ENCODE measurements at regions not wholly inside any gene's neighbourhood (a gene's known extent, or its start where the extent isn't known, plus 50 kb on each side); places are given as distances from the start of the nearest gene placed in this dataset.
"Not testable (repeated sequence)": the region's sequence is repeated elsewhere in the genome, so short reads cannot be mapped to it uniquely, and the experiment has no call there.

DNA sequence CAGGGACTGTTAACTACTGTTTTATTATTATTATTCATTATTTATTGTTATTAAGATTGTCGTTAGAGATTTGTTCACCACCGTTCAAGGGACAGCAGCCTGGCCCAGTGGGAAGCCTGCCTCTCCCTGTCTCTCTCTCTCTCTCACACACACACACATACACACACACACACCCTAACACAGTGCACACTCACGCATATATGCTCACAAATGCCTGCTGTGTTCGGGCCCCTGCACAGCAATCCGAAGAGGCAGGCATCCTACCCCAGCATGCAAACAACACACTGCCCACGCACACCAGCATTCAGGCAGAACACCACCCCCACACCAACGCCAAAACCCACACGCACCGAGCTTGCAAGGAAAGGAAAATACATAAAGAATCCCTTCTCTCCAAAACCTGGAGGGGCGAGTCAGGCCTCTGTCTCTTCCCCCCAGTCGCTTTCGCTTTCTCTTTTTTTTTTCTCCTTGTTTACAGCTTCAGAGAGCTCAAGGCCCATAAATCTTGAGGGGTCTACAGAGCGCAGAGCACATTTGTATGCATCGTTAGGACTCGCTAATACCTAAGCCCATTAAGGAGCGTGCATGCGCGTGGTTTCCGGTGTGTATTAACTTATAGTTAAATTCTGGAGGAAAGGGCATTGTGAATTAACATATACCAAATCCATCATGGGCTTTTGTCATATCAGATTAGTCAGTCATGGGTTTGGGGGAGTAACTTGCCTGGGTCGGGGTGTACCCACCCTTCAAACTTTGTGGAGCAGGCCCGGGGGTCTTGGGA is 464.6 kb upstream of the ZNG1F start:
- H3K4me3 ChIP-seq (ENCODE audit: low read length); H3K27me3 ChIP-seq (replicated peaks; ENCODE audit: control insufficient read depth, insufficient read depth, low read length); DNase-seq (ENCODE audit: low read depth); H3K4me1 ChIP-seq (ENCODE audit: control insufficient read depth, insufficient read depth, low read length); H3K36me3 ChIP-seq (ENCODE audit: control insufficient read depth, insufficient read depth, low read length, severe bottlenecking); H3K9ac ChIP-seq (ENCODE audit: low read length); H3K9me3 ChIP-seq (ENCODE audit: control insufficient read depth, low read length): not testable (repeated sequence)

DNA sequence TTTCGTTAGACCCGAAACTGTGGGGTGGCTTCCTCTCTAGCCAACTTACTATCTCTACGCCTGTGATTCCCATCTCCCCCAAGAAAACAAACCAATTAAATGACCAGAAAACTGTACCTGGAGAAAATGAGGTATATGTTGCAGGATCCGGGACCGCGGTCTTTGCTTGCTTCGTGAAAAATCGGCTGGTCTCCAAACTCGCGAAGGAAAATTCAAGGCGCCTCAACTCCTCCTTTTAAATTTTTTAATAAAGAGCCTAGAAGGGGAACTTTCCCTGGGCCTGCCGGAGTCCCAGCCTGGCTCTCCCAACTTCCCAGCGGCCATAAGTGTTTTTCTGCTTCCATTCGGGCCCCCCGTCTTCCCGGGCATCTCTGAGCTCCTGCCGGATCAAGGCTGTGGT is 463.7 kb upstream of the ZNG1F start:
- not testable (repeated sequence) for DNase-seq (ENCODE audit: low read depth); H3K36me3 ChIP-seq (ENCODE audit: control insufficient read depth, insufficient read depth, low read length, severe bottlenecking); H3K9ac ChIP-seq (ENCODE audit: low read length); H3K4me3 ChIP-seq (ENCODE audit: low read length); H3K27me3 ChIP-seq (replicated peaks; ENCODE audit: control insufficient read depth, insufficient read depth, low read length); H3K4me1 ChIP-seq (ENCODE audit: control insufficient read depth, insufficient read depth, low read length); H3K9me3 ChIP-seq (ENCODE audit: control insufficient read depth, low read length)

DNA sequence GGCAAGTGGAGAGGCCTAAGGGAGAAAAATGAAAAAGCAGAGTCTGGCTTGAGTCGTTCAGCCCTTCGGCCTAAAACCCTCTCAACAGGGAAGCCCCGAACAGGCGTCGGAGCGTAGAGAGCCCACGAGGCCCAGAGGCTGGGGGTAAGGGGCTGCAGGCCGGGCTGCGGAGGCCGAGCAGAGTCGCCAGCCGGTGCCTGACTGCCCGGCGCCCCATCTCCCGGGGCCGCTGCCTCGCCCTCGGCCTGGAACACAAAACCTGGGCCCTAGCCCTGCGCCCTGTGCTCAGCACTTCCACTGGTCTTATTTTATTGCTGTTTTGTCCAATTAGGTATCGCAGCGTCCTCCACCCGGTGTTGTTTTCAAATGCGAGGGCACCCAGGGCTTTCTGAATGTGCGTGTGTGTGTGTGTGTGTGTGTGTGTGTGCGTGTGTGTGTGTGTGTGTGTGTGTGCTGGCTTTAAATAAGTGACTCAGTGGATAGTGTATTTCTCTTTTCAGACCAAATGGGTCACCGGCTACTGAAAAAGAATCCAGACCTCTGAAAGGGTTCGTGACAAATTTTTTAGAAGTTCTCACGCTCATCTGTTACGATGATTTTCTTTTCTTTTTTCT is 463.1 kb upstream of the ZNG1F start:
- not testable (repeated sequence) for H3K9ac ChIP-seq (ENCODE audit: low read length); DNase-seq (ENCODE audit: low read depth)

DNA sequence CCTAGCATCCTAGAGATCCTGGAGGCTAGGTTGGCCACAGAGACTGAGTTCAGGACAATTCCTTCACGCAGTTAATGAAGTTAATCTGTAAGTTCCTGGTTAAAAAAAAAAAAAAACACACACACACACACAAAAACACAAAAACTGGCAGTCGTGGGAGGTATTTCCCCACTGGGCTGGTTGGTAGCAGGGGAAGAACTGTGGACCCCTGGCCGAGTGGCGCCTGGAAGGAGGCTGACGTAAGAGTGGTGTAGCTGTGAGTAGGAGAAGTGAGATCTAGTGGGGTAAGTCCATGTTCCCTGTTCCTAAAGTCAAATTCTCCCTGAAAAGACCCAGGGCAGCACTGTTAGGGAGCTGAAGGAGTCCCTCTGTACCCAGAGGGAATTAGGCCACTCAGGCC is 461.0 kb upstream of the ZNG1F start:
- not testable (repeated sequence) for H3K36me3 ChIP-seq (ENCODE audit: control insufficient read depth, insufficient read depth, low read length, severe bottlenecking); DNase-seq (ENCODE audit: low read depth); H3K9me3 ChIP-seq (ENCODE audit: control insufficient read depth, low read length); H3K4me3 ChIP-seq (ENCODE audit: low read length); H3K9ac ChIP-seq (ENCODE audit: low read length); H3K4me1 ChIP-seq (ENCODE audit: control insufficient read depth, insufficient read depth, low read length); H3K27me3 ChIP-seq (replicated peaks; ENCODE audit: control insufficient read depth, insufficient read depth, low read length)

More for the DNA sequence above, 463.1 kb upstream of the ZNG1F start:
- not testable (repeated sequence) for H3K4me1 ChIP-seq (ENCODE audit: control insufficient read depth, insufficient read depth, low read length); H3K36me3 ChIP-seq (ENCODE audit: control insufficient read depth, insufficient read depth, low read length, severe bottlenecking); H3K4me3 ChIP-seq (ENCODE audit: low read length); H3K9me3 ChIP-seq (ENCODE audit: control insufficient read depth, low read length); H3K27me3 ChIP-seq (replicated peaks; ENCODE audit: control insufficient read depth, insufficient read depth, low read length)

DNA sequence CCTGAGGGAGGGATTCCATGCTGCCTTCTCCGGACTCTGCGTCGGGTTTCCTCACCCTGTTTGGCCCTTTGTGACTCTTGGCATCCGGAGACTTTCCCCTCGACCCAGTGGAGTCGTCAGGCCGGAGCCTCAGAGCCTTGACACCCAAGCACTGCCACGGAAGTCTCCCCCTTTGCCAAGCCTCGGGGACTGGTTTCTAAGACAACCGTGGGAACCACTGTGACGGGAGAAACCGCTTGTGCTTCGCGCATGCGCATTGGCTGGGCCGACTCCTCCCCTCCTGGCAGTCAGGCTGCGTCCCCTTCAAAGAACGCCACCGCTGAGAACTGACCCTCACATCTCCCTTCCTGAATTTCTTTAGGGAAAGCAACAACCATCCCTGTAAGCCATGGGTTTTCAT is 459.4 kb upstream of the ZNG1F start:
- DNase-seq (ENCODE audit: low read depth); H3K4me1 ChIP-seq (ENCODE audit: control insufficient read depth, insufficient read depth, low read length); H3K27me3 ChIP-seq (replicated peaks; ENCODE audit: control insufficient read depth, insufficient read depth, low read length); H3K9ac ChIP-seq (ENCODE audit: low read length); H3K4me3 ChIP-seq (ENCODE audit: low read length); H3K9me3 ChIP-seq (ENCODE audit: control insufficient read depth, low read length); H3K36me3 ChIP-seq (ENCODE audit: control insufficient read depth, insufficient read depth, low read length, severe bottlenecking): not testable (repeated sequence)

DNA sequence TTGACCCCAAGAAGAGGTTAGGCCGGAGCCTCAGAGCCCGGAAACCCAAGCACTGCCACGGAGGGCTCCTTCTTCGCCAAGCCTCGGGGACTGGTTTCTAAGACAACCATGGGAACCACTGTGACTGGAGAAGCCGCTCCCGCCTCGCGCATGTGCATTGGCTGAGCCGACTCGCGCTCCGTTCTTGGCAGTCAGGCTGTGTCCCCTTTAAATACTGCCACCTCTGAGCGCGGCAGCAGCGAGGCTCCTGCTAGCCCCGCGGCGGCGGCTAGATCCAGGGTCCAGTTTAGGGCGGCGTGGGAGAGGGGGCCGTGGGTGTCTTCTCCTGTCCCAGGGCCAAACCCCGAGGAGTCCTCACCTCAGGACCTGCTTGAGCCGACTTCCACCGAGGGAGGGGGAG is 457.1 kb upstream of the ZNG1F start:
- H3K36me3 ChIP-seq (ENCODE audit: control insufficient read depth, insufficient read depth, low read length, severe bottlenecking) = not testable (repeated sequence)

DNA sequence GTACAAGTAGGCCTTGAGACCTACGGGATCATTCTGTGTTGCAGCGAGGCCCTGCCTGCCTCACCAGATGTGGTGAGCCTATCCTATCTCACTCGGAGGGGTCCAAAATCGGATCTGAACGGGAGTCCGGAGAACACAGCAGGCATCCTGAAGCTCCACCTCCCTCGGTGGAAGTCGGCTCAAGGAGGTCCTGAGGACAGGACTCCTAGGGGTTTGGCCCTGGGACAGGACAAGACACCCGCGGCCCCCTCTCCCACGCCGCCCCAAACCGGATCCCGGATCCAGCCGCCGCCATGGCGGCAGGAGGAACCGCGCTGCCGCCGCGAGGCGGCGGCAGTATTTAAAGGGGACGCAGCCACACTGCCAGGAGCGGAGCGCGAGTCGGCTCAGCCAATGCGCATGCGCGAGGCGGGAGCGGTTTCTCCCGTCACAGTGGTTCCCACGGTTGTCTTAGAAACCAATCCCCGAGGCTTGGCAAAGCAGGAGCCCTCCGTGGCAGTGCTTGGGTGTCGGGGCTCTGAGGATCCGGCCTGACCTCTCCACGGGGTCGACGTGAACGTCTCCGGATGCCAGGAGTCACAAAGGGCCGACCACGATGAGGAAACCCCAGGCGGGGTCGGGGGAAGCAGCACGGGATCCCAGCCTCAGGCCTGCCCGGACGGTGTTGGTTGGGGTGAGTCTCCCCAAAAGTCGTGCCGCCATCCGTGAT is 454.6 kb upstream of the ZNG1F start:
- H3K9me3 ChIP-seq (ENCODE audit: control insufficient read depth, low read length); H3K36me3 ChIP-seq (ENCODE audit: control insufficient read depth, insufficient read depth, low read length, severe bottlenecking); H3K4me1 ChIP-seq (ENCODE audit: control insufficient read depth, insufficient read depth, low read length); DNase-seq (ENCODE audit: low read depth); H3K9ac ChIP-seq (ENCODE audit: low read length); H3K27me3 ChIP-seq (replicated peaks; ENCODE audit: control insufficient read depth, insufficient read depth, low read length): not testable (repeated sequence)
- peak overlapping the region; percentile 58 for H3K4me3 ChIP-seq (ENCODE audit: low read length)

More for the DNA sequence above, 457.1 kb upstream of the ZNG1F start:
- not testable (repeated sequence) for H3K4me1 ChIP-seq (ENCODE audit: control insufficient read depth, insufficient read depth, low read length); H3K9ac ChIP-seq (ENCODE audit: low read length); H3K4me3 ChIP-seq (ENCODE audit: low read length); DNase-seq (ENCODE audit: low read depth); H3K9me3 ChIP-seq (ENCODE audit: control insufficient read depth, low read length); H3K27me3 ChIP-seq (replicated peaks; ENCODE audit: control insufficient read depth, insufficient read depth, low read length)

DNA sequence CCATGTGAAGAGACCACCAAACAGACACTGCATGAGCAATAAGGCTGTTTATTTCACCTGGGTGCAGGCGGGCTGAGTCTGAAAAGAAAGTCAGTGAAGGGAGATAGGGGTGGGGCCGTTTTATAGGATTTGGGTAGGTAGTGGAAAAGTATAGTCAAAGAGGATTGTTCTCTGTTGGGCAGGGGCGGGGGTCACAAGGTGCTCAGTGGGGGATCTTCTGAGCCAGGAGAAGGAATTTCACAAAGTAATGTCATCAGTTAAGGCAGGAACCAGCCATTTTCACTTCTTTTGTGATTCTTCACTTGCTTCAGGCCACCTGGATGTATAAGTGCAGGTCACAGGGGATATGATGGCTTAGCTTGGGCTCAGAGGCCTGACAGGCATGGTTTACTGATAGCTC is 444.6 kb upstream of the ZNG1F start:
- not testable (repeated sequence) for H3K4me3 ChIP-seq (ENCODE audit: low read length); H3K9me3 ChIP-seq (ENCODE audit: control insufficient read depth, low read length); H3K4me1 ChIP-seq (ENCODE audit: control insufficient read depth, insufficient read depth, low read length); H3K9ac ChIP-seq (ENCODE audit: low read length); H3K27me3 ChIP-seq (replicated peaks; ENCODE audit: control insufficient read depth, insufficient read depth, low read length); DNase-seq (ENCODE audit: low read depth); H3K36me3 ChIP-seq (ENCODE audit: control insufficient read depth, insufficient read depth, low read length, severe bottlenecking)

DNA sequence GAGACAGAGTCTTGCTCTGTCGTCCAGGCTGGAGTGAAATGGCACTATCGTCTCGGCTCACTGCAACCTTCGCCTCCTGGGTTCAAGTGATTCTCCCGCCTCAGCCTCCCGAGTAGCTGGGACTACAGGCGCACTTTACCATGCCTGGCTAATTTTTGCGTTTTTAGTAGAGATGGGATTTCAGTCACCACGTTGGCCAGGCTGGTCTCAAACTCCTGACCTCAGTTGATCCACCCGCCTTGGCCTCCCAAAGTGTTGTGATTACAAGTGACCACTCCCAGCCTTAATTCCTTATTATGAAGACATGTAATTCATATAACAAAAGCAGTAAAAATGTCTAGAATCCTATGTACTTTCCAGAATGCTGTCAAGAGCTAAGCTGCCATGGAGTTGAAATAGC is 434.5 kb upstream of the ZNG1F start:
- H3K9me3 ChIP-seq (ENCODE audit: control insufficient read depth, low read length); H3K27me3 ChIP-seq (replicated peaks; ENCODE audit: control insufficient read depth, insufficient read depth, low read length); DNase-seq (ENCODE audit: low read depth); H3K36me3 ChIP-seq (ENCODE audit: control insufficient read depth, insufficient read depth, low read length, severe bottlenecking); H3K4me3 ChIP-seq (ENCODE audit: low read length); H3K4me1 ChIP-seq (ENCODE audit: control insufficient read depth, insufficient read depth, low read length); H3K9ac ChIP-seq (ENCODE audit: low read length): not testable (repeated sequence)

DNA sequence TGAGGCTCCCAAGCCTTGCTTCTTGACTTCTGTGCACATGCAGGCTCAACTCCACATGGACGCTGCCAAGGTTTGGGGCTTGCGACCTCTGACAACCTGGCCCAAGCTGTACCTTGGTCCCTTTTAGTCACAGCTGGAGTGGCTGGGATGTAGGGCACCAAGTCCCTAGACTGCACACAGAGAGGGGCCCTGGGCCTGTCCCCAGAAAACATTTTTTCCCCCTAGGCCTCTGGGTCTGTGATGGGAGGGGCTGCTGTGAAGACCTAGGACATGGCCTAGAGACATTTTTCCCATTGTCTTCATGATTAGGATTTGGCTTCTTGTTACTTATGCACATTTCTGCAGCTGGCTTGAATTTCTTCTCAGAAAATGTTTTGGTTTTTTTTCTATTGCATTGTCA is 430.1 kb upstream of the ZNG1F start:
- not testable (repeated sequence) for H3K4me3 ChIP-seq (ENCODE audit: low read length); H3K36me3 ChIP-seq (ENCODE audit: control insufficient read depth, insufficient read depth, low read length, severe bottlenecking); H3K9me3 ChIP-seq (ENCODE audit: control insufficient read depth, low read length); H3K9ac ChIP-seq (ENCODE audit: low read length); DNase-seq (ENCODE audit: low read depth); H3K27me3 ChIP-seq (replicated peaks; ENCODE audit: control insufficient read depth, insufficient read depth, low read length); H3K4me1 ChIP-seq (ENCODE audit: control insufficient read depth, insufficient read depth, low read length)

DNA sequence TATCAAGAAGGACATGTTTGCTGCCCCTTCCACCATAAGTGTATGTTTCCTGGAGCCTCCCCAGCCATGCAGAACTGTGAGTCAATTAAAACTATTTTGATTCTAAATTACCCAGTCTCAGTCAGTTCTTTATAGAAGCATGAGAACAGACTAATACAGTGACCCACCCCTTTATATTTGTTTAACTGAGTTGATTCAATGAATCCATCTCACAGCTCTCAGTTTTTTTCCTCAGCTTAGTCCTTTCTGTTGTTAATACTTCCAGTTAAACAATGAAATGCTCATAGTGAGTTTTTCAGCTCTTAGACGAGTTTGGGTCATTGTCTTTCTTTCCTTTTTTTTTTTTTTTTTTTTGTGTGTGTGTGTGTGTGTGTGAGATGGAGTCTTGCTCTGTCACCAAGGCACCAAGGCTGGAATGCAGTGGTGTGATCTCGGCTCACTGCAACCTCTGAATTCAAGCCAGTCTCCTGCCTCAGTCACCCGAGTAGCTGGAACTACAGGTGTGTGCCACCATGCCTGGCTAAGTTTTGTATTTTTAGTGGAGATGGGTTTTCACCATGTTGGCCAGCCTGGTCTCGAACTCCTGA is 417.9 kb upstream of the ZNG1F start:
- not testable (repeated sequence) for H3K4me3 ChIP-seq (ENCODE audit: low read length); H3K9ac ChIP-seq (ENCODE audit: low read length); H3K27me3 ChIP-seq (replicated peaks; ENCODE audit: control insufficient read depth, insufficient read depth, low read length)

More for the DNA sequence above, 417.9 kb upstream of the ZNG1F start:
- not testable (repeated sequence) for H3K4me1 ChIP-seq (ENCODE audit: control insufficient read depth, insufficient read depth, low read length); H3K9me3 ChIP-seq (ENCODE audit: control insufficient read depth, low read length); H3K36me3 ChIP-seq (ENCODE audit: control insufficient read depth, insufficient read depth, low read length, severe bottlenecking); DNase-seq (ENCODE audit: low read depth)
